Heart right ventricle (tissue), 16 donors: ENCODE measurements at regions not wholly inside any gene's neighbourhood (a gene's known extent, or its start where the extent isn't known, plus 50 kb on each side); places are given as distances from the start of the nearest gene placed in this dataset.

Source experiments
- ATAC-seq, 8 donors: fragments of 200-7000 bp; cut with Tn5 transposase; one replicate each; pipeline ENCODE4 v1.9.1; 2020; ENCODE audit warnings: mild to moderate bottlenecking in 8 of 8, moderate library complexity in 8 of 8, moderate number of reproducible peaks in 1 of 8
- DNase-seq, 2 donors: peaks; one replicate each; pipeline ENCODE4 v3.0.0-alpha.2; 2020
- H3K27ac ChIP-seq, 10 donors: fragments of 200-600 bp; sonication (generic) in 2 of 10; one replicate each; pipeline versions ENCODE4 v1.5.0 to v1.8.0; 2020 to 2022; ENCODE audit warnings: mild to moderate bottlenecking in 3 of 10
- H3K27me3 ChIP-seq, 7 donors: fragments of 200-600 bp; one replicate each; pipeline ENCODE4 v1.8.0; 2021 to 2022; ENCODE audit warnings: mild to moderate bottlenecking in 2 of 7
- H3K36me3 ChIP-seq, 9 donors: fragments of 200-600 bp; sonication (generic) in 1 of 9; one replicate each; pipeline versions ENCODE4 v1.5.0 to v1.8.0; 2020 to 2022; ENCODE audit warnings: mild to moderate bottlenecking in 2 of 9
- H3K4me1 ChIP-seq, 9 donors: fragments of 200-600 bp; sonication (generic) in 1 of 9; one replicate each; pipeline versions ENCODE4 v1.5.0 to v1.8.0; 2020 to 2022; ENCODE audit warnings: mild to moderate bottlenecking in 4 of 9
- H3K4me3 ChIP-seq, 10 donors: fragments of 200-600 bp; sonication (generic) in 2 of 10; one replicate each; pipeline versions ENCODE4 v1.5.0 to v1.8.0; 2020 to 2022; ENCODE audit warnings: mild to moderate bottlenecking in 7 of 10, moderate library complexity in 2 of 10
- H3K9me3 ChIP-seq, 11 donors: fragments of 200-600 bp in 10 of 11; sonication (generic) in 2 of 11; one replicate each; pipeline versions ENCODE4 v1.5.0 to v1.8.0; 2013 to 2022; ENCODE audit warnings: mild to moderate bottlenecking in 2 of 11, control low read depth in 1 of 11, moderate library complexity in 1 of 11
- CTCF ChIP-seq, 9 donors: fragments of 200-600 bp; sonication (generic) in 2 of 9; IDR thresholded peaks; one replicate each; pipeline versions ENCODE4 v1.5.0 to v1.8.0; 2021 to 2022; ENCODE audit warnings: antibody characterized with exemption in 9 of 9, mild to moderate bottlenecking in 5 of 9, moderate library complexity in 1 of 9
- WGBS, 2 donors: extraction: QIAGEN DNeasy Blood & Tissue Kit; methylation state at CpG; one replicate each; pipeline ENCODE4 v1.1.7; 2013; ENCODE audit warnings: inconsistent platforms in 1 of 2; 5-methylcytosine and 5-hydroxymethylcytosine counted together
- intact Hi-C, 10 donors: fragments of 100-400 bp; cut with DNase I; formaldehyde crosslinking; loops; one replicate each; pipeline versions ENCODE4 v1.11.1 to v1.14.2; 2022
- donor health status: Arrhythmogenic right ventricular cardiomyopathy.
- donor health status: ischemic (EF 13 %, LVEDD 7.1; RV severe dilation, severe dysfunction).
- donor health status: healthy with polysubstance abuse.
- donor health status: DM: no; HTN: yes; CAD: no.
- donor health status: DM: no; HTN: no; CAD: no.
- donor health status: ischemic (EF 25% LVEDD 6.9; RV normal size, moderate dysfunction).
- donor health status: ischemic (EF 25% LVEDD 5.7; RV mildly dilated, moderate dysfunction).
- donor health status: healthy.
- donor health status: DM: yes; HTN: yes; CAD: no.
- donor health status: Ischemic cardiomyopathy.
- donor health status: ischemic (EF 35%, LVEDD 5.7; RV mildly dilated, moderate dysfunction).
- donor health status: nonischemic (EF 11% LVEDD 7.7; RV severe dilation, severe dysfunction).
- donor health status: DM: yes; HTN: yes; CAD: no.
- donor health status: PGD.
- donor health status: ischemic (EF 29% LVEDD 5.4; RV normal size, mild dysfunction).
- donor health status: nonischemic (EF 23%, LVEDD 6.1; RV moderate dilation, normal function).

GRCh38 chr2:146604521-146604920, 1240.3 kb upstream of the ACVR2A start:
- no peak overlapping the region for H3K4me3 ChIP-seq
- no peak for TF ChIP-seq CTCF (IDR thresholded peaks at IDR 0.05)
- intact Hi-C loops = no loop called here
- DNase-seq = no peak
- no peak overlapping the region for H3K27ac ChIP-seq
- H3K27me3 ChIP-seq = no peaks in the 10 kb centered on the region
- 79 to 92% methylated on average over 4 of the region's 4 CpGs for WGBS, 2 donors
- peaks cover 0 to 3% (median 0%) of the 10 kb centered on the region in 9 donors for H3K4me1 ChIP-seq
- ATAC-seq = no peak
- H3K9me3 ChIP-seq = peaks cover 0 to 4% (median 0%) of the 10 kb centered on the region in 11 donors
- H3K36me3 ChIP-seq = no peaks in the 10 kb centered on the region

- no peak for TF ChIP-seq CTCF (IDR thresholded peaks at IDR 0.05)
- ATAC-seq = no peak
- Histone ChIP-seq H3K4me1 (peaks cover 0 to 3% (median 0%) of the 10 kb centered on the region in 9 donors), H3K36me3 (no peaks in the 10 kb centered on the region), H3K27ac (no peak overlapping the region), H3K27me3 (no peaks in the 10 kb centered on the region), H3K4me3 (no peak overlapping the region), H3K9me3 (peaks cover 0 to 1% (median 0%) of the 10 kb centered on the region in 11 donors)
- 55 to 72% methylated on average over 3 of the region's 3 CpGs for WGBS, 2 donors
- intact Hi-C loops = no loop called here
- DNase-seq = no peak
These were observed 1242.0 kb upstream of the ACVR2A start for GRCh38 chr2:146602856-146603255.

DNA sequence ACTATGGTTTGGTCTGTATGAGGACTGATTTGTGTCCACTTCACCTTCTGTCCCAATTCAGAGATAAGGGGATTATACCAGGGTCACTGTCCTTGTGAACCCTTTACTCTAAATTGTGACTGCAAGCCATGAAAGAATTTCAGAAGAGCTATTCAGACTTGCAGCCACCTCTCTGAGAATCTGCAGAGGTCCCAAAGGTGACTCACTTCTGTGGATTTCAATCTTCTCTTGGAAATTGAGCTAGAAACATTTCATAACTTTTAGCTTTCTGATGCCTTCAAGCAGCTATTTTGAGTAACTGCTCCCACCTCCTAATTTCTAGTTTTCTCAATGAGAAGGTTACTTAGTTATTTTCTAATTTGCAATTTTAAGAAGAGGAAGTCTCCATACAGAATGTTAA, 1242.4 kb upstream of the ACVR2A start:
- no peak overlapping the region for H3K27ac ChIP-seq
- H3K9me3 ChIP-seq = no peaks in the 10 kb centered on the region
- ATAC-seq = no peak
- H3K4me1 ChIP-seq = peaks cover 0 to 3% (median 0%) of the 10 kb centered on the region in 9 donors
- H3K36me3 ChIP-seq = no peaks in the 10 kb centered on the region
- H3K4me3 ChIP-seq = no peak overlapping the region
- TF ChIP-seq CTCF (IDR thresholded peaks at IDR 0.05) = no peak
- intact Hi-C loops = no loop called here
- H3K27me3 ChIP-seq = no peaks in the 10 kb centered on the region
- DNase-seq = no peak

DNA sequence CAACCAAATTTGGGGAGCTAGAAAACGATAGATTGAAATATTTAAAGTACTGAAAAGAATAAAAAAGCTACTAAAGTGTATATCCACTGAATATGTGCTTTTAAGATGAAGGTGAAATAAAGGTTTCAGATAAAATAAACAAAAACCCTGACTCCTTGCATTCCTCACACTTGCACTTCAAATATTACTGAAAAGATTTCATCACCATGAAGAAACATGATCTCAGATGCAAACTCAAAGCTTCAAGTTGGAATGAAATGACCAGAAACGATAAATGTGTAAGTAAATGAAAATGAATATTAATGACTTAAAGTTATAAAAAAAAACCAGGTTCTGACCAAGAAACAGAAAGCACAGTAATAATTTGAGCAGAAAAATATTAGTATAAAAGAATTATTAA, 1246.0 kb upstream of the ACVR2A start:
- ATAC-seq = no peak
- H3K9me3 ChIP-seq = no peaks in the 10 kb centered on the region
- H3K4me1 ChIP-seq = peaks cover 0 to 3% (median 0%) of the 10 kb centered on the region in 9 donors
- H3K4me3 ChIP-seq = no peak overlapping the region
- WGBS, 2 donors = 89% methylated on average over 2 of the region's 2 CpGs
- intact Hi-C loops = no loop called here
- DNase-seq = no peak
- no peak overlapping the region for H3K27ac ChIP-seq
- no peaks in the 10 kb centered on the region for H3K36me3 ChIP-seq
- no peak for TF ChIP-seq CTCF (IDR thresholded peaks at IDR 0.05)
- H3K27me3 ChIP-seq = no peaks in the 10 kb centered on the region

DNA sequence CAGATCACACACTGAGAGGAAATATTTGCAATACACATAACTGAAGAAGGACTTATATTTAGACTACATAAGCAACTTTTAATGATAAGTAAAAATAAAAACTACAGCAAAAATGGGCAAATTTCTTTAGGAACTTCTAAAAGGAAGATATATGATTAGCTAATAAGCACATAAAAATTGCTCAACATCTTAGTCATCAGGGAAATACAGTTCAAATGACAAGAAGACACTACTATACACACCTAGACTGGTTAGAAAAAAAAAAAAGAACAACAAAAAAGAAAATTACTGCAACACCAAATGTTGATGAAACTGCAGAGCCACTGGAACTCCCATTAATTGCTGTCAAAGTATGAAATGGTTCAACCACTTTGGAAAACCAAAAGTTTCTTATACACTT, 1247.5 kb upstream of the ACVR2A start:
- H3K27me3 ChIP-seq = no peaks in the 10 kb centered on the region
- H3K27ac ChIP-seq = no peak overlapping the region
- ATAC-seq (no peak), DNase-seq (no peak)
- no peaks in the 10 kb centered on the region for H3K4me1 ChIP-seq
- intact Hi-C loops = no loop called here
- no peak overlapping the region for H3K4me3 ChIP-seq
- TF ChIP-seq CTCF (IDR thresholded peaks at IDR 0.05) = no peak
- H3K36me3 ChIP-seq = no peaks in the 10 kb centered on the region
- H3K9me3 ChIP-seq = no peaks in the 10 kb centered on the region
